Brain microvascular endothelial cell (primary cell): ENCODE measurements at regions not wholly inside any gene's neighbourhood (a gene's known extent, or its start where the extent isn't known, plus 50 kb on each side); places are given as distances from the start of the nearest gene placed in this dataset.

ENCODE experiments used
- DNase-seq: peaks from one replicate; pipeline ENCODE4 v3.0.0-alpha.2; 2020
- H3K27ac ChIP-seq: fragments of 250-450 bp; sonication (Bioruptor Pico); 2 replicates; pipeline ENCODE4 v1.5.1; 2020; ENCODE audit warnings: mild to moderate bottlenecking, moderate library complexity
- H3K27me3 ChIP-seq: fragments of 250-450 bp; sonication (Bioruptor Pico); replicated peaks from 2 replicates; pipeline ENCODE4 v1.5.1; 2020; ENCODE audit warnings: mild to moderate bottlenecking
- H3K36me3 ChIP-seq: fragments of 250-450 bp; sonication (Bioruptor Pico); replicated peaks from 2 replicates; pipeline ENCODE4 v1.5.1; 2020; ENCODE audit warnings: mild to moderate bottlenecking
- H3K4me3 ChIP-seq: 2 replicates; pipeline ENCODE4 v1.5.1; 2011; ENCODE audit warnings: low read depth, mild to moderate bottlenecking, control low read depth, low read length, moderate library complexity
- CTCF ChIP-seq: IDR thresholded peaks from 2 replicates; pipeline ENCODE4 v1.5.1; 2011; ENCODE audit warnings: low read depth, mild to moderate bottlenecking, moderate library complexity, low read length, control low read depth, inconsistent platforms; ENCODE audit errors: missing control alignments
- in situ Hi-C: cut with HindIII; loops from 2 replicates; pipeline ENCODE4 v1.10.0; 2017; ENCODE audit warnings: low sequenced_read_pairs, low pct_ligation_motif_present

GRCh38 chr10:20954519-20954918 is 57.4 kb upstream of the NEBL start:
- H3K27ac ChIP-seq, result no peak overlapping the region
- no peaks in the 10 kb centered on the region for H3K36me3 ChIP-seq
- H3K4me3 ChIP-seq, result no peak overlapping the region
- H3K27me3 ChIP-seq, result no peaks in the 10 kb centered on the region
- DNase-seq, result no peak
- in situ Hi-C loops, result no loop called here
- TF ChIP-seq CTCF, result no peak

- no peak for DNase-seq
- H3K27me3 ChIP-seq, result no peaks in the 10 kb centered on the region
- in situ Hi-C loops, result no loop called here
- TF ChIP-seq CTCF, result no peak
- no peak overlapping the region for H3K27ac ChIP-seq
- H3K4me3 ChIP-seq, result no peak overlapping the region
- no peaks in the 10 kb centered on the region for H3K36me3 ChIP-seq
Measured at GRCh38 chr10:20953120-20953519, 56.0 kb upstream of the NEBL start.

DNA sequence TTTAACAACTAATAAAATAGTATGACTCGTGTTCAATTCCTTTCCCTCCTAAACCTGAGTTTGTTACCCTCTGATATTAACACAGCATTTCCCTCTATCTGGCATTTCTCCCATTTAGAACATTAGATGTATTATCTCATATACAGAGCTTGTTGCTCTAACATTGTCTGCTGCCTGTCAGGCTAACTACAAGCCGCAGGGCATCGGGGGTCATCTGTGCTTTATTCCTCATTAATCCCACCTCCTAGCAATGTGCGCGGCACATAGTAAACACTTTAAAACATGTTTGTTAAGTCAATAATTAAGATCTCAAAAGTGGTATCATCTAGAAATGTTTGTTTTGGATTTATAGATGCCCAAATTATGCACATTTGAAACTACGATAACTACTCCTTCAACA is 52.9 kb upstream of the NEBL start:
- no peak for DNase-seq
- no peak for TF ChIP-seq CTCF
- H3K36me3 ChIP-seq, result no peaks in the 10 kb centered on the region

GRCh38 chr10:20948686-20949327 is 51.7 kb upstream of the NEBL start:
- Histone ChIP-seq H3K27me3 (no peaks in the 10 kb centered on the region), H3K27ac (no peak overlapping the region), H3K36me3 (no peaks in the 10 kb centered on the region), H3K4me3 (no peak overlapping the region)
- no peak for DNase-seq
- no peak for TF ChIP-seq CTCF
- in situ Hi-C loops, result no loop called here

More for the DNA sequence above, 52.9 kb upstream of the NEBL start:
- H3K27ac ChIP-seq, result no peak overlapping the region
- in situ Hi-C loops, result no loop called here
- H3K27me3 ChIP-seq, result no peaks in the 10 kb centered on the region
- H3K4me3 ChIP-seq, result no peak overlapping the region
